Bone marrow (tissue), 2 donors: ENCODE measurements at regions not wholly inside any gene's neighbourhood (a gene's known extent, or its start where the extent isn't known, plus 50 kb on each side); places are given as distances from the start of the nearest gene placed in this dataset.
"Not testable (repeated sequence)": the region's sequence is repeated elsewhere in the genome, so short reads cannot be mapped to it uniquely, and the experiment has no call there.

Experiments used
- DNase-seq, 2 donors: peaks; one replicate each; lab custom pipeline; 2025; lab: John Stamatoyannopoulos, UW

GRCh38 chr17:71203953-71204352 is 916.9 kb upstream of the SOX9 start:
- no peak for DNase-seq

- DNase-seq: not testable (repeated sequence)
These were observed 914.9 kb upstream of the SOX9 start for GRCh38 chr17:71205951-71206350.

GRCh38 chr17:71208111-71208704 is 912.6 kb upstream of the SOX9 start:
- DNase-seq: no peak

- no peak for DNase-seq
These were observed 906.9 kb upstream of the SOX9 start for GRCh38 chr17:71213936-71214335.

GRCh38 chr17:71217769-71218168 is 903.1 kb upstream of the SOX9 start:
- no peak for DNase-seq

- no peak for DNase-seq
These were observed 895.8 kb upstream of the SOX9 start for GRCh38 chr17:71224824-71225575.

- no peak for DNase-seq
These were observed 893.0 kb upstream of the SOX9 start for GRCh38 chr17:71227841-71228240.

GRCh38 chr17:71229070-71229469 is 891.8 kb upstream of the SOX9 start:
- no peak for DNase-seq

- DNase-seq: no peak
These were observed 887.8 kb upstream of the SOX9 start for GRCh38 chr17:71232801-71233559.

GRCh38 chr17:71234349-71234748 is 886.5 kb upstream of the SOX9 start:
- DNase-seq: no peak

- no peak for DNase-seq
These were observed 882.8 kb upstream of the SOX9 start for GRCh38 chr17:71237903-71238538.

- no peak for DNase-seq
These were observed 873.3 kb upstream of the SOX9 start for GRCh38 chr17:71247441-71248015.

- no peak for DNase-seq
These were observed 869.5 kb upstream of the SOX9 start for GRCh38 chr17:71251276-71251675.

- no peak for DNase-seq
These were observed 868.9 kb upstream of the SOX9 start for GRCh38 chr17:71251951-71252350.

- no peak for DNase-seq
These were observed 868.4 kb upstream of the SOX9 start for GRCh38 chr17:71252436-71252835.

GRCh38 chr17:71257096-71257495 is 863.7 kb upstream of the SOX9 start:
- DNase-seq: no peak

- DNase-seq: no peak
These were observed 860.4 kb upstream of the SOX9 start for GRCh38 chr17:71260366-71260940.

GRCh38 chr17:71262586-71262985 is 858.2 kb upstream of the SOX9 start:
- no peak for DNase-seq

GRCh38 chr17:71267668-71268067 is 853.2 kb upstream of the SOX9 start:
- no peak for DNase-seq

- no peak for DNase-seq
These were observed 851.6 kb upstream of the SOX9 start for GRCh38 chr17:71269201-71269600.

- no peak for DNase-seq
These were observed 847.4 kb upstream of the SOX9 start for GRCh38 chr17:71273441-71273840.

GRCh38 chr17:71276079-71276478 is 844.7 kb upstream of the SOX9 start:
- no peak for DNase-seq
